ENCODE measurements at regions not wholly inside any gene's neighbourhood (a gene's known extent, or its start where the extent isn't known, plus 50 kb on each side); places are given as distances from the start of the nearest gene placed in this dataset.
"Not testable (repeated sequence)": the region's sequence is repeated elsewhere in the genome, so short reads cannot be mapped to it uniquely, and the experiment has no call there.

- Mint-ChIP-seq H3K9me3 (peaks cover 3% of the 10 kb centered on the region), H3K27ac (no peak overlapping the region), H3K27me3 (ENCODE audit: low read depth) (peaks cover 23% of the 10 kb centered on the region), H3K4me3 (no peak overlapping the region), H3K36me3 (no peaks in the 10 kb centered on the region), H3K4me1 (no peaks in the 10 kb centered on the region)
- no peak for DNase-seq (ENCODE audit: low spot score in 2 of 2, unreplicated experiment in 2 of 2)
- TF ChIP-seq CTCF (IDR thresholded peaks at IDR 0.05; ENCODE audit: unreplicated experiment): no peak
Observed at GRCh38 chr2:2586931-2587330, 255.9 kb upstream of the MYT1L start.

- no peak for TF ChIP-seq CTCF (IDR thresholded peaks at IDR 0.05; ENCODE audit: unreplicated experiment)
- Mint-ChIP-seq H3K27me3 (ENCODE audit: low read depth) (peaks cover 29% of the 10 kb centered on the region), H3K4me1 (no peaks in the 10 kb centered on the region), H3K9me3 (peaks cover 3% of the 10 kb centered on the region), H3K4me3 (no peak overlapping the region), H3K27ac (no peak overlapping the region), H3K36me3 (no peaks in the 10 kb centered on the region)
- DNase-seq (ENCODE audit: low spot score in 2 of 2, unreplicated experiment in 2 of 2): no peak
Observed at GRCh38 chr2:2586068-2586776, 255.1 kb upstream of the MYT1L start.

GRCh38 chr2:2582998-2583545 lies 252.0 kb upstream of the MYT1L start:
- TF ChIP-seq CTCF (IDR thresholded peaks at IDR 0.05; ENCODE audit: unreplicated experiment): no peak
- Mint-ChIP-seq H3K27ac (no peak overlapping the region), H3K4me1 (no peaks in the 10 kb centered on the region), H3K27me3 (ENCODE audit: low read depth) (peaks cover 44% of the 10 kb centered on the region), H3K9me3 (peaks cover 3% of the 10 kb centered on the region), H3K4me3 (no peak overlapping the region), H3K36me3 (no peaks in the 10 kb centered on the region)
- no peak for DNase-seq (ENCODE audit: low spot score in 2 of 2, unreplicated experiment in 2 of 2)

GRCh38 chr2:2581331-2582159 lies 250.5 kb upstream of the MYT1L start:
- no peak for TF ChIP-seq CTCF (IDR thresholded peaks at IDR 0.05; ENCODE audit: unreplicated experiment)
- Mint-ChIP-seq H3K9me3 (peaks cover 3% of the 10 kb centered on the region), H3K27me3 (ENCODE audit: low read depth) (peaks cover 43% of the 10 kb centered on the region), H3K36me3 (no peaks in the 10 kb centered on the region), H3K27ac (no peak overlapping the region), H3K4me3 (no peak overlapping the region), H3K4me1 (no peaks in the 10 kb centered on the region)
- no peak for DNase-seq (ENCODE audit: low spot score in 2 of 2, unreplicated experiment in 2 of 2)

- DNase-seq (ENCODE audit: low spot score in 2 of 2, unreplicated experiment in 2 of 2); H3K9me3 Mint-ChIP-seq; H3K4me3 Mint-ChIP-seq; H3K27ac Mint-ChIP-seq; H3K4me1 Mint-ChIP-seq; H3K36me3 Mint-ChIP-seq: not testable (repeated sequence)
- H3K27me3 Mint-ChIP-seq (ENCODE audit: low read depth): peaks cover 36% of the 10 kb centered on the region
Observed at GRCh38 chr2:2580841-2581240, 249.8 kb upstream of the MYT1L start.

GRCh38 chr2:2580341-2580740 lies 249.3 kb upstream of the MYT1L start:
- H3K27ac Mint-ChIP-seq: no peak overlapping the region
- no peak for DNase-seq (ENCODE audit: low spot score in 2 of 2, unreplicated experiment in 2 of 2)
- H3K4me1 Mint-ChIP-seq: no peaks in the 10 kb centered on the region
- H3K9me3 Mint-ChIP-seq: peaks cover 3% of the 10 kb centered on the region
- TF ChIP-seq CTCF (IDR thresholded peaks at IDR 0.05; ENCODE audit: unreplicated experiment): no peak
- no peaks in the 10 kb centered on the region for H3K36me3 Mint-ChIP-seq
- no peak overlapping the region for H3K4me3 Mint-ChIP-seq
- H3K27me3 Mint-ChIP-seq (ENCODE audit: low read depth): peaks cover 35% of the 10 kb centered on the region

Data from mesothelial cell of epicardium (in vitro differentiated cells).